Fibroblast of lung (primary cell): ENCODE measurements at regions not wholly inside any gene's neighbourhood (a gene's known extent, or its start where the extent isn't known, plus 50 kb on each side); places are given as distances from the start of the nearest gene placed in this dataset.

Experiments used
- DNase-seq, 2 donors: peaks; one replicate each; pipeline versions ENCODE4 v3.0.0 to v3.0.0-alpha.2; 2010; ENCODE audit warnings: low read depth in 2 of 2
- H2AFZ ChIP-seq: 2 replicates; pipeline ENCODE4 v1.5.1; 2012; ENCODE audit warnings: low read length, control low read depth, inconsistent platforms
- H3K27ac ChIP-seq: 2 replicates; pipeline ENCODE4 v1.5.1; 2011; ENCODE audit warnings: low read length, control low read depth; ENCODE audit not compliant: insufficient read depth
- H3K27me3 ChIP-seq: 2 replicates; pipeline ENCODE4 v1.5.1; 2011; ENCODE audit warnings: mild to moderate bottlenecking, low read length; ENCODE audit not compliant: control insufficient read depth, insufficient read depth
- H3K36me3 ChIP-seq: 2 replicates; pipeline ENCODE4 v1.5.1; 2011; ENCODE audit warnings: low read length; ENCODE audit not compliant: control insufficient read depth, insufficient read depth
- H3K4me1 ChIP-seq: 2 replicates; pipeline ENCODE4 v1.5.1; 2011; ENCODE audit warnings: low read length; ENCODE audit not compliant: control insufficient read depth, insufficient read depth; ENCODE audit errors: extremely low read depth
- H3K4me2 ChIP-seq: 2 replicates; pipeline ENCODE4 v1.5.1; 2011; ENCODE audit warnings: low read length, control low read depth; ENCODE audit not compliant: insufficient read depth; ENCODE audit errors: extremely low read depth
- H3K4me3 ChIP-seq, 4 experiments: fragments of 200-600 bp in 1 of 4; sonication (generic) in 1 of 4; replicated peaks in 1 of 4; 2 replicates each; pipeline ENCODE4 v1.5.1; 2011 to 2016; ENCODE audit warnings: low read length in 4 of 4, low read depth in 3 of 4, mild to moderate bottlenecking in 3 of 4, control low read depth in 2 of 4, inconsistent platforms in 1 of 4, mixed read lengths in 1 of 4; ENCODE audit not compliant: insufficient read depth in 1 of 4; ENCODE audit errors: control extremely low read depth in 1 of 4
- H3K79me2 ChIP-seq: 2 replicates; pipeline ENCODE4 v1.5.1; 2012; ENCODE audit warnings: mild to moderate bottlenecking, low read length, inconsistent platforms; ENCODE audit not compliant: control insufficient read depth, insufficient read depth
- H3K9ac ChIP-seq: 2 replicates; pipeline ENCODE4 v1.5.1; 2011; ENCODE audit warnings: mild to moderate bottlenecking, low read length, control low read depth; ENCODE audit not compliant: insufficient read depth
- H3K9me3 ChIP-seq: 2 replicates; pipeline ENCODE4 v1.5.1; 2012; ENCODE audit warnings: low read depth, low read length; ENCODE audit not compliant: control insufficient read depth, insufficient read depth
- H4K20me1 ChIP-seq: 2 replicates; pipeline ENCODE4 v1.5.1; 2011; ENCODE audit warnings: low read length; ENCODE audit not compliant: control insufficient read depth, insufficient read depth; ENCODE audit errors: extremely low read depth
- EZH2 ChIP-seq: IDR thresholded peaks from 2 replicates; pipeline ENCODE4 v1.5.1; 2012; ENCODE audit warnings: low read length, control low read depth, mild to moderate bottlenecking; ENCODE audit errors: missing control alignments
- TF ChIP-seq, protein P1 (sequence below), 2 donors: IDR thresholded peaks in 1 of 2; conservative IDR thresholded peaks in 1 of 2; 1 replicate in 1 of 2; 2 replicates in 1 of 2; pipeline ENCODE4 v1.5.1; 2011 to 2012; ENCODE audit warnings: low read length in 2 of 2, control low read depth in 1 of 2, inconsistent platforms in 1 of 2, low read depth in 1 of 2, mild to moderate bottlenecking in 1 of 2

GRCh38 chr11:101757741-101758140, 157.1 kb upstream of the CEP126 start:
- no peak overlapping the region for H3K4me2 ChIP-seq
- DNase-seq, result no peak
- no peak for TF ChIP-seq EZH2
- TF ChIP-seq, protein P1, sequence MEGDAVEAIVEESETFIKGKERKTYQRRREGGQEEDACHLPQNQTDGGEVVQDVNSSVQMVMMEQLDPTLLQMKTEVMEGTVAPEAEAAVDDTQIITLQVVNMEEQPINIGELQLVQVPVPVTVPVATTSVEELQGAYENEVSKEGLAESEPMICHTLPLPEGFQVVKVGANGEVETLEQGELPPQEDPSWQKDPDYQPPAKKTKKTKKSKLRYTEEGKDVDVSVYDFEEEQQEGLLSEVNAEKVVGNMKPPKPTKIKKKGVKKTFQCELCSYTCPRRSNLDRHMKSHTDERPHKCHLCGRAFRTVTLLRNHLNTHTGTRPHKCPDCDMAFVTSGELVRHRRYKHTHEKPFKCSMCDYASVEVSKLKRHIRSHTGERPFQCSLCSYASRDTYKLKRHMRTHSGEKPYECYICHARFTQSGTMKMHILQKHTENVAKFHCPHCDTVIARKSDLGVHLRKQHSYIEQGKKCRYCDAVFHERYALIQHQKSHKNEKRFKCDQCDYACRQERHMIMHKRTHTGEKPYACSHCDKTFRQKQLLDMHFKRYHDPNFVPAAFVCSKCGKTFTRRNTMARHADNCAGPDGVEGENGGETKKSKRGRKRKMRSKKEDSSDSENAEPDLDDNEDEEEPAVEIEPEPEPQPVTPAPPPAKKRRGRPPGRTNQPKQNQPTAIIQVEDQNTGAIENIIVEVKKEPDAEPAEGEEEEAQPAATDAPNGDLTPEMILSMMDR (conservative IDR thresholded peaks at IDR 0.05 in 1 of 2, IDR thresholded peaks at IDR 0.05 in 1 of 2; ENCODE audit: low read depth in 1 of 2, low read length in 2 of 2), result no peak

GRCh38 chr11:101748572-101749344, 165.0 kb upstream of the TRPC6 start:
- H3K79me2 ChIP-seq, result no peaks in the 10 kb centered on the region
- H3K27ac ChIP-seq, result no peak overlapping the region
- H3K9me3 ChIP-seq, result no peaks in the 10 kb centered on the region
- peak overlapping the region; percentile 87 for H3K4me2 ChIP-seq
- H3K36me3 ChIP-seq, result no peaks in the 10 kb centered on the region
- H3K4me1 ChIP-seq, result peaks cover 2% of the 10 kb centered on the region
- no peak for TF ChIP-seq EZH2
- TF ChIP-seq, protein P1 (conservative IDR thresholded peaks at IDR 0.05 in 1 of 2, IDR thresholded peaks at IDR 0.05 in 1 of 2; ENCODE audit: low read depth in 1 of 2, low read length in 2 of 2), result no peak
- H3K27me3 ChIP-seq, result no peaks in the 10 kb centered on the region
- peak overlapping the region in 3 of 4 experiments; percentile 14 to 62 (median 23) for H3K4me3 ChIP-seq
- peak overlapping the region; percentile 96 for H2AFZ ChIP-seq
- no peaks in the 10 kb centered on the region for H4K20me1 ChIP-seq
- DNase-seq, result peak in 1 of 2 donors; percentile 43
- no peak overlapping the region for H3K9ac ChIP-seq

More at GRCh38 chr11:101757741-101758140, 157.1 kb upstream of the CEP126 start:
- Histone ChIP-seq H3K79me2 (no peaks in the 10 kb centered on the region), H3K27ac (no peak overlapping the region), H3K4me1 (no peaks in the 10 kb centered on the region), H3K27me3 (no peaks in the 10 kb centered on the region), H3K4me3 (no peak overlapping the region), H3K36me3 (no peaks in the 10 kb centered on the region), H3K9me3 (no peaks in the 10 kb centered on the region), H3K9ac (no peak overlapping the region), H4K20me1 (no peaks in the 10 kb centered on the region), H2AFZ (no peak overlapping the region)

DNA sequence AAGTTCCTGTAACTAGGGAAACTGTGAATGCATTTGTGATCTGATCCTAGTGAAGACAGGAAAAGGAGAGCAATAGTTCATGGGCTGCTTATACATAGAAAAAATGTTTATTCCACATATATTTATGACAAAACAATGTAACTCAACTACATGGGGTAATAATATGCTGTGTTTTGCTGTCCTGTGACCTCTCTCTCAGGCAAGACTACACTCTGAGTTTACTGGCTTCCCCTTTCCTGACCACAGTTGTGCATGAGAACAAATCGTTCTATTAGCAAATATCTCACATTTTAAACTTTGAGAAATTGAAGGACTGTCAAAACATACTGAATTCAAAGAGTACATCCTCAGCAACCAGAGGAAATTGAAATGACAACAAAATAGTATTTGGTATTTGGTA, 161.9 kb upstream of the TRPC6 start:
- peak overlapping the region; percentile 25 for H2AFZ ChIP-seq
- H3K27ac ChIP-seq, result no peak overlapping the region
- H3K27me3 ChIP-seq, result no peaks in the 10 kb centered on the region
- DNase-seq, result peak in 1 of 2 donors; percentile 36
- H3K79me2 ChIP-seq, result no peaks in the 10 kb centered on the region
- H3K4me3 ChIP-seq, result no peak overlapping the region
- TF ChIP-seq, protein P1 (conservative IDR thresholded peaks at IDR 0.05 in 1 of 2, IDR thresholded peaks at IDR 0.05 in 1 of 2; ENCODE audit: low read depth in 1 of 2, low read length in 2 of 2), result no peak
- TF ChIP-seq EZH2, result no peak
- H3K4me1 ChIP-seq, result peaks cover 2% of the 10 kb centered on the region
- H3K9me3 ChIP-seq, result no peaks in the 10 kb centered on the region
- H3K9ac ChIP-seq, result no peak overlapping the region
- no peaks in the 10 kb centered on the region for H4K20me1 ChIP-seq
- H3K4me2 ChIP-seq, result no peak overlapping the region
- H3K36me3 ChIP-seq, result no peaks in the 10 kb centered on the region
